GM10266 (cell line): ENCODE measurements at regions not wholly inside any gene's neighbourhood (a gene's known extent, or its start where the extent isn't known, plus 50 kb on each side); places are given as distances from the start of the nearest gene placed in this dataset.
"Not testable (repeated sequence)": the region's sequence is repeated elsewhere in the genome, so short reads cannot be mapped to it uniquely, and the experiment has no call there.

Source experiments
- DNase-seq: peaks from one replicate; pipeline ENCODE4 v3.0.0; 2012; ENCODE audit errors: extremely low spot score

DNA sequence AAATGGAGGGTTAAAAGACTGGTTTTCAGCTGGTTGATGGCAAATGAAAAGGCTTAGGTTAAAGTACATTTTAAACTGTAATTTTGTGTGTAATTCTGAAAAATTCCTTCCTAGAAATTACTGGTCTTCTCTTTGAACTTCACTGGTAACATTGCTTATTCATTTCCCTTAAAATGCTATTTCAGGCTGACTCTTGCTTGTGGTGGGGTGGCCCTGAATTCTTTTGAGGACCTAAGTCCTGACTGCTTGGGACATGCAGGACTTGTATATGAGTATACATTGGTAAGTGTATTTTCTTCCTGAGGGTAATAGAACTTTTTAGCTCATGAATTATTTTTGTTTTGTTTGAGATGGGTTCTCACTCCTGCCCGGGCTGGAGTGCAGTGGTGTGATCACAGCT lies 63.0 kb upstream of the ERV3-1 start:
- DNase-seq: not testable (repeated sequence)

DNA sequence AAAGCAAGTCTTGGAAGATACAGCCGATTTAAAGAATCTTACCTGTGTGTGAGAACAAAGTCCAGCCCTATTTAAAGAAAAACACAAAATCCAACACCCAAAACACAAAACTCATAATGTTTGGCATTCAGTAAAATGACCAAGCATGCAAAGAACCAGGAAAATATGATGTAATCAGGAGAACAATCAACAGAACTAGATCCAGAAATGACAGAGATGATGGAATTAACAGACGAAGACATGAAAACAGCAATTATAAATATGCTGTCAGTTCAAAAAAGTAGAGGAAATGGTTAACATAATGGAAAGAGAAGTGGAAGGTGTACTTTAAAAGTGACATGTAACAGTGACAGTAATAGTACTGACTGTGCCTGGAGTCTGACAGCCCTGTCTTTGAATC lies 56.1 kb upstream of the ERV3-1 start:
- not testable (repeated sequence) for DNase-seq

DNA sequence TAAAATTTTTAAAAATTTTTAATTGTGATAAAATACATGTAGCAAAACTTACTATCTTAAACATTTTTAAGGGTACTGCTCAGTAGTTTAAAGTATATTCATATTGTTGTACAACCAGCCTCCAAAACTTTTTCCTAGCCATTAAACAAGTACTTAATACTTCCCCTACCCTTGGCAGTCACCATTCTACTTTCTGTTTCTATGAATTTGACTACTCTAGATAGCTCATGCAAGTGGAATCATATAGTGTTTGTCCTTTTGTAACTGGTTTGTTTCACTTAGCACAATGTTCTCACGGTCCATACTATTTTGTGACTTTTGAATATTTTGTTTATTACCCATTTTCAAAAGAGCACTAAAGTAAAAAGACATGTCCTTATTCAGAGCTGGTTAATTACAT lies 52.8 kb upstream of the ERV3-1 start:
- DNase-seq: not testable (repeated sequence)
